GM23338 (cell line): ENCODE measurements at regions not wholly inside any gene's neighbourhood (a gene's known extent, or its start where the extent isn't known, plus 50 kb on each side); places are given as distances from the start of the nearest gene placed in this dataset.

ENCODE experiments used
- ATAC-seq: fragments of 200-7000 bp; cut with Tn5 transposase; 3 replicates; pipeline ENCODE4 v1.9.1; 2020
- DNase-seq: peaks from one replicate; pipeline ENCODE4 v3.0.0-alpha.2; 2015; ENCODE audit warnings: low spot score
- H2AFZ ChIP-seq: fragments of 200-600 bp; sonication (generic); 2 replicates; pipeline ENCODE4 v1.8.0; 2016; ENCODE audit warnings: antibody characterized with exemption, mild to moderate bottlenecking, moderate library complexity
- H3F3A ChIP-seq: fragments of 200-600 bp; sonication (generic); replicated peaks from 2 replicates; pipeline ENCODE4 v1.8.0; 2017; ENCODE audit warnings: antibody characterized with exemption, mixed run types, low read depth
- H3K27ac ChIP-seq: fragments of 200-600 bp; sonication (generic); 2 replicates; pipeline ENCODE4 v1.6.1; 2016; ENCODE audit warnings: low read depth
- H3K27me3 ChIP-seq: fragments of 200-600 bp; sonication (generic); 2 replicates; pipeline ENCODE4 v1.8.0; 2016; ENCODE audit warnings: mild to moderate bottlenecking, mixed run types, moderate library complexity; ENCODE audit not compliant: insufficient read depth
- H3K36me3 ChIP-seq: fragments of 200-600 bp; sonication (generic); 2 replicates; pipeline ENCODE4 v1.8.0; 2016; ENCODE audit warnings: mild to moderate bottlenecking; ENCODE audit not compliant: insufficient read depth
- H3K4me1 ChIP-seq: fragments of 200-600 bp; sonication (generic); 2 replicates; pipeline ENCODE4 v1.8.0; 2016; ENCODE audit warnings: mild to moderate bottlenecking, moderate library complexity; ENCODE audit not compliant: insufficient read depth
- H3K4me2 ChIP-seq: fragments of 200-600 bp; sonication (generic); 2 replicates; pipeline ENCODE4 v1.7.1; 2017; ENCODE audit warnings: mixed run types
- H3K4me3 ChIP-seq: fragments of 200-600 bp; sonication (generic); 2 replicates; pipeline ENCODE4 v1.6.1; 2016; ENCODE audit warnings: mixed run types
- H3K79me2 ChIP-seq: fragments of 200-600 bp; sonication (generic); replicated peaks from 2 replicates; pipeline ENCODE4 v1.8.0; 2017; ENCODE audit warnings: mild to moderate bottlenecking; ENCODE audit not compliant: insufficient read depth
- H3K9me2 ChIP-seq: fragments of 200-600 bp; sonication (generic); 2 replicates; pipeline ENCODE4 v1.8.0; 2017; ENCODE audit not compliant: insufficient read depth
- H4K20me1 ChIP-seq: fragments of 200-600 bp; sonication (generic); replicated peaks from 2 replicates; pipeline ENCODE4 v1.8.0; 2017; ENCODE audit warnings: mild to moderate bottlenecking; ENCODE audit not compliant: insufficient read depth
- H3K27ac Mint-ChIP-seq: 2 replicates; pipeline ENCODE4 v1.8.0; 2020; ENCODE audit warnings: inconsistent platforms, mild to moderate bottlenecking, moderate library complexity, mixed read lengths
- H3K27me3 Mint-ChIP-seq: 3 replicates; pipeline ENCODE4 v1.8.0; 2022; ENCODE audit warnings: low read depth, mild to moderate bottlenecking, moderate library complexity, mixed read lengths, inconsistent platforms; ENCODE audit not compliant: insufficient read depth, poor library complexity
- H3K36me3 Mint-ChIP-seq: 3 replicates; pipeline ENCODE4 v1.8.0; 2021; ENCODE audit warnings: low read depth, mild to moderate bottlenecking, inconsistent platforms, moderate library complexity, mixed read lengths
- H3K4me1 Mint-ChIP-seq: 3 replicates; pipeline ENCODE4 v1.8.0; 2020; ENCODE audit warnings: mild to moderate bottlenecking, inconsistent platforms, mixed read lengths
- H3K4me3 Mint-ChIP-seq: 3 replicates; pipeline ENCODE4 v1.8.0; 2021; ENCODE audit warnings: moderate library complexity, mild to moderate bottlenecking, inconsistent platforms, mixed read lengths
- H3K9me3 Mint-ChIP-seq: 3 replicates; pipeline ENCODE4 v1.8.0; 2020; ENCODE audit warnings: moderate library complexity, mild to moderate bottlenecking, inconsistent platforms, mixed read lengths
- CREB1 ChIP-seq: fragments of 250-450 bp; sonication (Bioruptor Pico); IDR thresholded peaks from 2 replicates; pipeline ENCODE4 v1.5.0; 2020; ENCODE audit warnings: low read depth, mild to moderate bottlenecking, moderate library complexity
- CTCF ChIP-seq, 2 experiments: fragments of 200-600 bp in 1 of 2; sonication (generic) in 1 of 2; conservative IDR thresholded peaks; 2 replicates each; pipeline versions ENCODE4 v1.5.1 to v1.6.1; 2016 to 2017; ENCODE audit warnings: antibody characterized with exemption in 2 of 2, low read depth in 2 of 2, mild to moderate bottlenecking in 2 of 2, moderate library complexity in 1 of 2
- ETS1 ChIP-seq: IDR thresholded peaks from 2 replicates; pipeline ENCODE4 v1.6.1; 2016; ENCODE audit warnings: antibody characterized with exemption
- EZH2 ChIP-seq: fragments of 200-600 bp; sonication (generic); IDR thresholded peaks from one replicate; pipeline ENCODE4 v1.8.0; 2017; ENCODE audit warnings: antibody characterized with exemption, mild to moderate bottlenecking, low read depth; ENCODE audit not compliant: unreplicated experiment
- EZH2phosphoT487 ChIP-seq: fragments of 200-600 bp; sonication (generic); IDR thresholded peaks from one replicate; pipeline ENCODE4 v1.8.1; 2018; ENCODE audit warnings: antibody characterized with exemption; ENCODE audit not compliant: unreplicated experiment
- JUNB ChIP-seq: IDR thresholded peaks from one replicate; pipeline ENCODE4 v1.6.1; 2016; ENCODE audit warnings: antibody characterized with exemption; ENCODE audit not compliant: unreplicated experiment
- NANOG ChIP-seq: IDR thresholded peaks from 2 replicates; pipeline ENCODE4 v1.6.1; 2016; ENCODE audit warnings: antibody characterized with exemption, borderline replicate concordance
- POLR2AphosphoS5 ChIP-seq: IDR thresholded peaks from 2 replicates; pipeline ENCODE4 v1.6.1; 2016; ENCODE audit warnings: antibody characterized with exemption, low read depth
- REST ChIP-seq: IDR thresholded peaks from one replicate; pipeline ENCODE4 v1.6.1; 2018; ENCODE audit warnings: antibody characterized with exemption; ENCODE audit not compliant: unreplicated experiment
- STAT1 ChIP-seq: IDR thresholded peaks from one replicate; pipeline ENCODE4 v1.6.1; 2016; ENCODE audit warnings: antibody characterized with exemption; ENCODE audit not compliant: unreplicated experiment
- ZNF114 ChIP-seq: fragments of 250-450 bp; sonication (Bioruptor Pico); IDR thresholded peaks from 2 replicates; pipeline ENCODE4 v1.5.0; 2020; ENCODE audit warnings: mild to moderate bottlenecking, moderate library complexity
- ZNF331 ChIP-seq: fragments of 250-450 bp; sonication (Bioruptor Pico); IDR thresholded peaks from 2 replicates; pipeline ENCODE4 v1.5.0; 2020; ENCODE audit warnings: low read depth, mild to moderate bottlenecking, moderate library complexity

GRCh38 chr2:11987151-11987550 is 240.7 kb downstream of the LPIN1 start:
- H4K20me1 ChIP-seq = no peaks in the 10 kb centered on the region
- no peak overlapping the region for H3K4me3 Mint-ChIP-seq
- no peak overlapping the region for H3K27ac ChIP-seq
- H3K36me3 Mint-ChIP-seq = no peaks in the 10 kb centered on the region
- H3K4me3 ChIP-seq = no peak overlapping the region
- no peaks in the 10 kb centered on the region for H3K27me3 ChIP-seq
- peaks cover 12% of the 10 kb centered on the region; the same call in 2 of the 3 replicates for H3K4me1 Mint-ChIP-seq
- H3F3A ChIP-seq = no peaks in the 10 kb centered on the region
- no peak overlapping the region for H3K27ac Mint-ChIP-seq
- DNase-seq (no peak), ATAC-seq (no peak)
- no peaks in the 10 kb centered on the region for H3K27me3 Mint-ChIP-seq
- 0 out of 2 replicates have a peak overlapping the region, but pooled peaks have one; percentile 74 for H2AFZ ChIP-seq
- H3K9me2 ChIP-seq = peaks cover 15% of the 10 kb centered on the region
- no peaks in the 10 kb centered on the region for H3K36me3 ChIP-seq
- no peaks in the 10 kb centered on the region; the same call in 2 of the 3 replicates for H3K9me3 Mint-ChIP-seq
- TF ChIP-seq JUNB = no peak
- no peak for TF ChIP-seq ZNF114 (CRISPR knock-in tag)
- no peak for TF ChIP-seq STAT1
- TF ChIP-seq POLR2AphosphoS5 = no peak
- TF ChIP-seq ZNF331 = no peak
- TF ChIP-seq NANOG = no peak
- TF ChIP-seq REST = no peak
- TF ChIP-seq EZH2phosphoT487 = no peak
- no peak for TF ChIP-seq CREB1 (CRISPR knock-in tag)
- no peak for TF ChIP-seq ETS1
- no peak for TF ChIP-seq EZH2
- no peak for TF ChIP-seq CTCF (conservative IDR thresholded peaks at IDR 0.05; ENCODE audit: low read depth in 2 of 2)
- no peak overlapping the region for H3K4me2 ChIP-seq
- H3K79me2 ChIP-seq = no peaks in the 10 kb centered on the region
- H3K4me1 ChIP-seq = no peaks in the 10 kb centered on the region
